ENCODE measurements at regions not wholly inside any gene's neighbourhood (a gene's known extent, or its start where the extent isn't known, plus 50 kb on each side); places are given as distances from the start of the nearest gene placed in this dataset.

GRCh38 chr4:100059467-100059866 is 109.4 kb upstream of the H2AZ1 start:
- TF ChIP-seq, protein P1, sequence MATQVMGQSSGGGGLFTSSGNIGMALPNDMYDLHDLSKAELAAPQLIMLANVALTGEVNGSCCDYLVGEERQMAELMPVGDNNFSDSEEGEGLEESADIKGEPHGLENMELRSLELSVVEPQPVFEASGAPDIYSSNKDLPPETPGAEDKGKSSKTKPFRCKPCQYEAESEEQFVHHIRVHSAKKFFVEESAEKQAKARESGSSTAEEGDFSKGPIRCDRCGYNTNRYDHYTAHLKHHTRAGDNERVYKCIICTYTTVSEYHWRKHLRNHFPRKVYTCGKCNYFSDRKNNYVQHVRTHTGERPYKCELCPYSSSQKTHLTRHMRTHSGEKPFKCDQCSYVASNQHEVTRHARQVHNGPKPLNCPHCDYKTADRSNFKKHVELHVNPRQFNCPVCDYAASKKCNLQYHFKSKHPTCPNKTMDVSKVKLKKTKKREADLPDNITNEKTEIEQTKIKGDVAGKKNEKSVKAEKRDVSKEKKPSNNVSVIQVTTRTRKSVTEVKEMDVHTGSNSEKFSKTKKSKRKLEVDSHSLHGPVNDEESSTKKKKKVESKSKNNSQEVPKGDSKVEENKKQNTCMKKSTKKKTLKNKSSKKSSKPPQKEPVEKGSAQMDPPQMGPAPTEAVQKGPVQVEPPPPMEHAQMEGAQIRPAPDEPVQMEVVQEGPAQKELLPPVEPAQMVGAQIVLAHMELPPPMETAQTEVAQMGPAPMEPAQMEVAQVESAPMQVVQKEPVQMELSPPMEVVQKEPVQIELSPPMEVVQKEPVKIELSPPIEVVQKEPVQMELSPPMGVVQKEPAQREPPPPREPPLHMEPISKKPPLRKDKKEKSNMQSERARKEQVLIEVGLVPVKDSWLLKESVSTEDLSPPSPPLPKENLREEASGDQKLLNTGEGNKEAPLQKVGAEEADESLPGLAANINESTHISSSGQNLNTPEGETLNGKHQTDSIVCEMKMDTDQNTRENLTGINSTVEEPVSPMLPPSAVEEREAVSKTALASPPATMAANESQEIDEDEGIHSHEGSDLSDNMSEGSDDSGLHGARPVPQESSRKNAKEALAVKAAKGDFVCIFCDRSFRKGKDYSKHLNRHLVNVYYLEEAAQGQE (IDR thresholded peaks at IDR 0.05; ENCODE audit: insufficient read depth in 1 of 2, low read depth in 2 of 2, low read length in 2 of 2): no peak
- TF ChIP-seq POLR2AphosphoS5 (IDR thresholded peaks at IDR 0.05; ENCODE audit: low read depth, low read length) (no peak), SIN3A (IDR thresholded peaks at IDR 0.05; ENCODE audit: borderline replicate concordance, insufficient read depth, low read length) (no peak), TAF1 (IDR thresholded peaks at IDR 0.05; ENCODE audit: borderline replicate concordance, insufficient read depth, low read length) (no peak), FOXP2 (optimal IDR thresholded peaks at IDR 0.05; ENCODE audit: borderline replicate concordance, extremely low read depth, extremely low read length, insufficient read depth) (no peak)

All from PFSK-1 (cell line).